LoVo (cell line): ENCODE measurements at regions not wholly inside any gene's neighbourhood (a gene's known extent, or its start where the extent isn't known, plus 50 kb on each side); places are given as distances from the start of the nearest gene placed in this dataset.

ENCODE experiments used
- DNase-seq: peaks from one replicate; pipeline ENCODE4 v3.0.0-alpha.2; 2016; ENCODE audit warnings: low spot score

DNA sequence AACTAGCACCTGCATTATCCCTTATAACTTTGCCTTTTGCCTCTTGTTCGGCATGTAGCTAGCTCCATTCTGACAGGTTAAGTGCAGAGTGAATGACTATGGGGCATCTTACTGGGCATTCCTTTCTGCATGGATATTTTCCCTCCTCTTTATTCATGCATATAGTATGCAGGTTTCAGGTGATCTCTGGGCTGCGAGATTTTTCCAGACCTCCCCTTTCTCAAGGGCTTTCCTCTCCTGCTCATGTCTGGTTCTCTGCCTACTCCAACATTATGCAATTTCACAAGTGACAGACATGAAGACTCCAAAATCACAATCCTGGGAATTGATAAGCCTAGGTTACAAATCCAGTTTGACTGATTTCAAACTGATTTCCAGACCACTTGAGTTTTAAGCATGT lies 503.8 kb downstream of the NXPH1 start:
- DNase-seq, result no peak

DNA sequence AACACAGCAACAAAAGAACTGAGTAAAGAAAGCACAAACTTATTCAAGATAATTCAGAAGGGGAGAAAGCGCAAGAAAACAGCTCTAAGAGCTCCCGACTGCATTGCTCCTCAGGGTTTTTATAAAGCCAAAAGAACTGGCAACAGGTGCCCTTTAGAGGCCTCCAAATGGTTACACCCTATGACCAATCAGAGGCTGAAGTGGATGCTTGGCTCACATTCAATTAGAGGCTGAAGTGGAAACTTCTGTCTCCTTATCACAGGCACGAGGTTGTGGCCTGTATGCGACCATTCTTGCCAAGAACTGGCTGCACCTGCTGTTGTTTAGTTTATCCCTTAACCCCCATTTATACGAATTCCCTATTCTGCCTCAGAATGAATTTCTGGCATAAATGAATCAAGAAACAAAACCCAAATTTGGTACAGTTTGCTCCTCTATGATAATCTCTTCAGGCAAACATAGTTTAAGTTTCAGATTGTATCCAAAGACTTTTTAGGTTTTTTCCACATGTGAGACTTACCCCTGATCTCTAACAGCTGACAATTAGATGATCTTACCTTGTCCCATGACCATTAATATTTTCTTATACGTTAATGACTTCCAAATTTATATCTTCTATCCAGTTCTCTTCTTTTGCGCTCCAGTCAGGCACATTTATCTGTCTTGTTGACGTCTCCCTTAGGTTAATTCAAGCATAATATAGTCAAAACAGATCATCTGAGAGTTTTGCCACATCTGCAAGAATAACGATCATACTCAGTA lies 504.8 kb downstream of the NXPH1 start:
- DNase-seq, result no peak

DNA sequence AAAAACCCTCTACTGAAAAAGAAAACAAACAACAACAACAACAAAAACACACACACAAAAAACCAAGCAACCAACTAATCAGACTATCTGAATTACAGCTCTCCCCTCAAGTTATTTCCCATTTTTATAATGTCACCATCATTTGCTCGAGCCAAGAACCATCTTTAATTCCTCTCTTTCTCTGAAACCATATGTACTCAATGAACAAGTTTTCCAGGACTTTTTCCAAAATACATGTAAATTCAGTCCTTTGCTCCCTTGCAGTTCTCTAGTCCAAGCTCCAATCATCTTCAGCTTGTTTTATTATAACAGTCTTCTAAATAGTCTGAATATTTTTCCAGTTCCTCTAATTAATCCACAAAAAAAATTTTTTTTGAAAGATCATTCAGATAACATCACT lies 506.0 kb downstream of the NXPH1 start:
- DNase-seq, result no peak

DNA sequence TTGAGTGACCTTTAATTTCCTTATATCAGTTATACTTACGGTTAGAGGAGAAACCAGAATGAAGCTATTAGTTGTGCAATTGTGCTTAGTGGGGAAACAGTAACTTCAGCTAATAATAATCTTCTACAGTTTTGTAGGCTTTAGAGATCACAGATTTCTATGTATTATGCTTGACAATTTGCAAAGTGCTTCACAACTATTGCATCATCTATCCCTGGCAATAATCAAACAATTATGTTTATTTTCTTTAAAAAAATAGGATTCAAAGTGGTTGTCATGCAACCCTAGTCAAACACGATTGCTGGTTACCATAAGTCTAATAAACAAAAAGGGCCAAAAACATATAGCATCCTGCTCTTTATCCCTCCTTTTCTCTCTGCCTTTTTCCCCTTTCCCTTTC lies 530.3 kb downstream of the NXPH1 start:
- DNase-seq, result no peak

DNA sequence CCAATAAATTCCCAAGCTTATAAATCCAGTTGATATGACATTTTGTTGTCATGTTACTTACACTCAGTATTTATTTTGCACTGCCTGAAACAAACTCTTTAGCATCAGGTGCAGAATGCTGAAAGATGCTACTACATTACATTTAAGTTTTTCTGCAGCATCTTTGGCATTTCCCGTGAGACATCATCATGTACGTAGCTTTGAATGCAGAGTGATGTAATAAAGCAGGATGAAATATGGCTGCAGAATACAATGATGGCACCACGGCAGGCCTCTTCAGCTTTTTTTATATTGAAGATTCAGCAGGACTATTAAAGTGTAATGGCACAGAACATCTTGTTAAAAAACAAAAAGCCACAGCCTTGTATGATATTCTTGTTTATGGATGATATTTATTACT lies 531.8 kb downstream of the NXPH1 start:
- no peak for DNase-seq

DNA sequence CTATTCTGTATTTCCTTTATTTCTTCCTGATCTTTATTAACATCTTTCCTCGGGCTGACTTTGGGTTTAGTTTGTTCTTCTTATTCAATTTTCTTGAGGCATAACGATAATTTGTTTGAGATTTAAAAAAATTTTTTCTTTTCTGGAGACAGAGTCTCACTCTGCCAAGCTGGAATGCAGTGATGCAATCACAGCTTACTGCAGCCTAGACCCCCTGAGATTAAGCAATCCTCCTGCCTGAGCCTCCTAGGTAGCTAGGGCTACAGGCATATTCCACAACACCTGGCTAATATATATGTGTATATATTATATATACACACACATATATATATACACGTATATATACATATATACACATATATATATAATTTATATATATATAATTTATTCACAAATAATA lies 540.2 kb downstream of the NXPH1 start:
- no peak for DNase-seq

DNA sequence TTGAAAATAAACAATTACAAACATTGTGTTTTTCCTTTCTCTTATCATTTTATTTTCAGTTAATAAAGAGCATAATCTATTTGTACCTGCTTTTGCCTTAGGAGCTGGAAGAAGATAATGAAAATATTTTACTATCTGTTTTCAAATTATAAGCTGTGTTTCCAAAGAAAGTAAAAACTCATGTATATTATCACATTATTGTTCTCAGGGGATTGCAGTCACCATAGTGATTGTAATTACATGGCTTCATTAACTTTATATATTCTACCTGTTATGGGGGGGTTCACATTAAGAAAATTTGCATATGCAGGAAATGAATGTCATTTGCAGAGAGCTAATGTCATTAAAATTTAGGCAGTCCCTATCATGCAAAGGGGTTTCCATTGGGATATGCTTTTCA lies 542.3 kb downstream of the NXPH1 start:
- DNase-seq, result no peak

DNA sequence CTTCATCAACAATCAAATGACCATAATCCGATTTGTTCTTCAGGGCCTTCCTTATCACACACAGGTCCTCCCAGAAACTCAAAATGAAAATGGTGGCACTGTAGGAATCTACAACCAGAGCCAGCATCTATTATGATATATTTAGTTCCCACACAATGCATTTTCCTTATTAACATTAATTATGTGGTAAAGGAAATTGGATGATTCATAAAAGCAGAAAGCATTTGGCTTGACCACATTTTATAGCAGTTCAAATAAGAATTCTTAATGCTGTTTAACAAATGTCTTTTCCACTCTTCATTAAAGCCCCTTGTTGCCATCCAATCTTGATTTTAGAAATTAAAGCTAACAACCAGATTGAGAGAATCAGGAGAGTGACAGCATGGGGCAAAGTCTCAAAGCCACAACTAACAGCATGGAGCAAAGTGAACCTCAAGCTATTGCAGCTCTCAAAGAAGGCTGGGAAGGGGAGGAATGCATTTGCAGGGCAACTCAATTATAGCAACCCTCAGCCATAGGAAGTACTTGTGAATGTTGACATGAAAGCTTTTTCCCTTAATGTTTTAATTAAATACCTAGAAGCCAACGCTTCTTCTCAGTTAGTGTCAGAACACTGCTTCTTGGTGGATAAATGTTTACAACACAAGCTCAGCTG lies 549.1 kb downstream of the NXPH1 start:
- DNase-seq, result no peak

DNA sequence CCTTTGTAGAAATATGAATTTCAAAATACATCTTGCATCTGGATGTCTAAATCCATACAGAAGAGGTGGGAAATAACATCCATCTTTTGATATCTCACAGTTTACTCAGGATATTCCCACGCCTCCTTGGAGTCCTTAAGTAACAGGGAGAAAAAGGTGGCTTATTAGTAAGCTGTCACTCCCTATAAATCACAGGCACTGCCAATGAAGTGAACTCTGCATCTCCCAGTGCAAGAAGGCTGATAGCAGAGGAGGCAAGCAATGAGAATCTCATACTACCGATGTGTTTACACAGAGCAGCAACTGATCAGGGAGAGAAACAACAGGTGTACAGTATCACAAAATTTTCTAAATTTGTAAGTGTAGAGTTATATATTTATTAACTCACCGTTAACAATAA lies 551.8 kb downstream of the NXPH1 start:
- DNase-seq, result no peak

DNA sequence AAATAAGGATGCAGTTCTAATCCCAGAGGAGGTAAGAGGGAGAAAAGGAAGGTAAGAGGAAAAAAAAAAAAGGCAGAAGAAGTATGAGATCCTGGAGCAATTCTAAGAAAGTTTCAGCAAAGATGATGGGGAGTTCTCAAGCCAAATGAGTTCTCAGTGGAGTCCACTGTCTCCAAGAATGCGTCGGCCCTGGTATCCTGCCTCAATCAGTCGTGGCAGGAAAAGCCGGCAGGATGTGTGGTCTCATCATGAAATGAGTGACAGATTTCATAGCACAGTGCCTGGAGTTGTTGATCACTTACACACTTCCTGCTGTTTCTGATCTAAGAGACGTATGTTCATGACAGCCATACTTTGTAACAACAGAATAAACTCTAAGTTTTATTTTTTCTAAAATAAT lies 554.9 kb downstream of the NXPH1 start:
- DNase-seq, result no peak

DNA sequence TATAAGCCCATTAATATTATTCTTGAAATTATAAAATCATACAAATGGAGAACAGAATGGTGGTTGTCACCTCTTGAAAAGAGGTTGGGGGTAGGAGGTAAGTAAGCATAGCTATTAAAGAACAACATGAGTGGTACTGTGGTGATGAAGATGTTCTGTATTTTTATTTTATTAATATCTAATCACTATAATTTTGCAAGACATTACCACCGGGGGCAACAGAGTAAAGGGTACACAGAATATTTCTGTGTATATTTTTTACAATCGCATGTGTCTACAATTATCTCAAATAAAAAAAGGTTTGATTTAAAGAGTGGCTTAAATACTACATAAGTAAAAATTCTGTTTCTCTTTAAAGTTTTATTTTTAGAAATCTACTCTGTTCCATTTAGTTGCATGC lies 557.8 kb downstream of the NXPH1 start:
- DNase-seq, result no peak

DNA sequence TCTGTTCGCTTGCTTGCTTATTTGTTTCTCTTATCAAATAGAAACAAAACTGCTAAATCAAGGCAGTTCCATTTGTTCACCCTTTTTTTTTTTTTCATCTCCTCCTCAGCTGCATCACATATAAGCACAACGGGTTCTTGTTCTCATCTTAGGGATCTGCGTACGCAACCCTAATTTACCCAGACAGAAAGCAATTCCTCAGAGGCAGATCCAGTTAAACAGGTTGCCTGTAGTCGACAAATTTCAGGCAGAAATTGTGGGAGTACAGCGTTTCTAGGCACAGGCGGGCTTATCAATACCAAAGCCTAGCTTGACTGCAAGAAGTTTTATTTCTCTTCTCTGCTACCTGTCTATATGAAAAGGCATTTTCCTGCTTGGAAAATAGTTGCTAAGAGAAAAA lies 565.4 kb downstream of the NXPH1 start:
- no peak for DNase-seq

DNA sequence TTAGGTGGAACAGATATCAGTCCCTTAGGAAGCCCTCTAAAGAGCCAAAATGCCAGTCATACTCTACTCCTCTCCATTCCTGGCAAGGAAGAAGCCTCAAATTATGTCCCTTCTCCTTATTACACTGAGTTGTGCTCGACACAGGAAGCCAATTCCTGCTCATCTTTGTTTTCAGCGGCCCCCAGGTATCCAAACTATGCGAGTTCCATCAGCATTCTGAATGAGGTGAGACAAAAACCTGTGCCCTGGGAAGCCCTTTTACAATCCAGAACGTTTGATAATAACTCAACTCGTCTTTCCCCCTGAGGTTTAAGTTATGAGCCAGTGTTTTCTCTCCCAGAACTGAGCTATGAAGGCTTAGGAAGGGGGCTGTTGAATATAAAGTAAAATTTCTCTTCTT lies 580.5 kb downstream of the NXPH1 start:
- DNase-seq, result no peak

DNA sequence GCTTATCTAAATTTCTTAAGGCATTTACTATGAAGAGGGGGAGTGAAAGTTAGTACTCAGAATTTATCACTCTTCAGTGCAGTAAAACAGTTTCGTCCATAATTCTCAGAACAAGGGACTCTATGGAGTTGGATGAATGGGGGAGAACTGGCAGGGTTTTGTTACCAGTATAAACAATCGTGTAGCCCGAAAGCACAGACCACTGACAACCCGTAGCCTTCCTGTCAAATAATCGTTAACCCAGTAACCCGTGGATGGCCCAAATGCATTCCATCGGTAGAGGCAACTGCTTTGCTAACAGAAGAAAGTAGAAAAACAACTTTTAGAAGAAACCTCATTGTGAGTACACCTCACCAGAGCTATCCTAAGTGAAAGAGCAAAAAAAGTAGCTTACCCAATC lies 583.9 kb downstream of the NXPH1 start:
- DNase-seq, result no peak

DNA sequence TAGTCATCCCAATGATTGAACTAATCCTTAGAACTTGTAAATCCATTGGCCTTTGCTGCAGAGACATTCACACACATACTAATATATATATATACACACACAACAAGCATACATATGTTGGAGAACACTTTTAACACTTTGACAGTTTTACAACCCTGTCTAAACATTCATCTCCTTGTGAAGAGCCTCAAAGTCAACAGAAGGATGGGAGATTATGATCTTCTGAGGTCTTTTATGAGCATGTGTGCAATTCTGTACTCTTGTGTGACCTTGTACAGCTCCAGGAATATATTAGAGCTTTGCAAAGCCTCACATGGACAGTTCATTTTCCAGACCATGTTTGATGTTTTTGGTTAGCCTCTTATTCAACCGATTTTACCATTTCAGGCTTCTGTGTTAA lies 589.0 kb downstream of the NXPH1 start:
- DNase-seq, result no peak

DNA sequence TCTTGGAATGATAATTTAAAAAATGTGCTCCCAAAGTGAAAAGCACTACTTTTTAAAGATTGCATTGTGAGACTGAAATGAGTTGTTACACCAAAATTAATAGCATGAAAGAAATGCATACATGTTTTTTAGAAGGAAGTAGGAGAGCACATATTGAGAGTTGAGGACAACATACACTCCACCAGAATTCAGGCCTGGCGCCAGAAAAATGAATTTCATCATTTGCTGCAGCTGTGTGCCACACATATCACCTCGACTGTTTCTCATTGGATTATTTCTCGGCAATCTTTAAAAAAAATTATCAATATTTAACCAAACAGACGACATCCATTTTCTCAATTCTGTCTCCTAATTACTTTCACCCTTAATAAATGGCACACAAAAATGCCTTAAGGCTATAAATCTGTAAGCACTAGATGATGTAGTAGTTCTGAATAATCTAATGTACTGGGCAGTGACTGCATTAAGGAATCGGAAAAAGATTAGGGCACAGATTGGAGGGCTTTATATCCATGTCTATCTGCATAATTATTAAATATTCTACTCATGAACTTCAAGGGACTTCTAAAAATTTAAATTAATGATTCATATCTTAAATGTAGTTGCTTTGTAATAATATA lies 590.4 kb downstream of the NXPH1 start:
- no peak for DNase-seq

DNA sequence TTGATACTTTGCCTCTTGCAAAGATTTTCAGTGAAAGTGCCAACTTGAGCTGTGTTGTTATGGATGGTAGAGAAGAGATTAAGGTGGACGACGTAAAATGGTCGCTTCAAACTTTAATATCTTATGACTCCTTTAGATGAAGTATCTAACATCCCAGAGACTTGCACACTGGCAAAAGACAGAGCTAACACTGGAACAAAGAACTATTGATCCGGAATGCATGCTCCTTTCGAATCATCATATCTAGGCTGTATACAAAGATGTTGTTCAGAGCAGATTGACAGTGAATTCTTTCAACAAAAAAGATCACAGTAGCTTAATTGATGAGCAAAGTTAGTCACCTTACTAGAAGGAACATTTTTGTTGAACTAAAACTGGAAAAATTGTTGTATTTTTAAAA lies 592.7 kb downstream of the NXPH1 start:
- DNase-seq, result no peak

DNA sequence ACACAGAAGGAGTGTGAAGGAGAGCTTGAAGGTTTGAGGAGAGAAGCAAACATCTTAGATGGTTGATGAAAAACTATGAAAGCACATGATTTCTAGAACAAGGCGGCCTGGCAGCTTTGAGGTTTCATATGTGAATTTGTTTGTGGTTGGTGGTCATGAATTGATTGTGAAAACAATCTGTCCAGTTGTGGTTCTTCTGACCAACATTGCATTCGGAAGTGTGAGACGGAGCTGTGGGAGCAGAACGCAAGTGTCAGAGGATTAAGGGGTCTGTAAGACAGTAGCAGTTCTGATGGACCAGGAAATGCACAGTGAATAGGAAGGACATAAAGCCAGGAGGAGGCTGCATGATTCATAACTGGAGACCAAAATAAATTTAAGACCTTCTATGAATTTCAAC lies 594.6 kb downstream of the NXPH1 start:
- no peak for DNase-seq

DNA sequence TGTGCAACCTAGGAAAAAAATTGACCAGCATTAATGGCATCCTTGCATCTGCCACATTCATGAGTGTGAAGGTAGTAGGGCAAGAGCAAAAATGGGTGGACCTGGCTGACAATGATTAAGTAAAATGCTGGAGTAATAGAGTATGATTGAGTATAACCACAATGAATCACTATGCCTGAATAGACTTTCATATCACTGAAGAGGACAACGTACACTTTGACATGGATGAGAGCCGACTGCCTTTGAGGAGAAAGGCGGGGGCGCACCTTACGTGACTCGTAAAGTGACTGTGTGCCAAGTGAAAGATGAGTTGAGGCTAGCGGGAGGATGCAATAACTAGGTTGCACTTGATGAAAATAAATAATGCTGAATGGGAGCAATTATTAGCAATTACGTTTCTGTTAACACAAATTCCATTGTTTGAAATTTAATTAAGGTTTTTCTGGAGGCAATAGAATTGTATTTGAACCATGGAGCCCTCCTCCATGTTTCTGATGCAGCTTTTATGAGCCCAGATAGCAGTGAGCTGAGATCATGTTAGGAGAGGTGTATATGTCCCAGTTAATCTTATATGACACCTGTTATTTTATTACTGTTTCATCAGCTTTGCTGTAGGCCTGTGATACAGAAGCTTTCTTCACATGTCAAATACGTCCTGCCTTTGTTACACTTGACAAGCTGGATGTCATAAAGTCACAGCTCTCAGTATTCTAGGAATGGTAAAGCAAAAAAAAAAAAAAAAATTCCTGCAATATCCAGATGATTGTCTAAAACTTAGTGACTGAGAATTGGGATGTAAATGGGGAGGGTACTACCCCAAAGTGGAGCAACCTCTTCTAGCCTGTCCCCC lies 596.5 kb downstream of the NXPH1 start:
- no peak for DNase-seq

DNA sequence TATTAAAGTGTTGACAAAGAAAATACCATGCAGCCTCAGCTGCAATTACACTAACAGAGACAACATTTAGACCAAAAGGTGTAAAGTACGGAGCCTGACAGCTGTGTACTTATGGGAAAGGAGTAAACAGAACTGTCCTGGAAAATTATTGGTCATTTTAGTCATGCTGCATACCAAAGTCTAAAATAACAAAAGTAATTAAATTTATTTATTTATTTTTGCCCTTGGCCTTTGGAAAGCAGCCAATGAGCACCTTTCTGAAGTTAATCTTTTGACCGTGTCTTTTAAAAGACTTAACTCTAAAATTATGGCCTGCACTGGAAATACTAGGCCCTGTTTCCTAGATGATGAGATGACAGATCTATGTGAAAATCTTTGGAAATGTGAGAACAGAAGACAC lies 597.6 kb downstream of the NXPH1 start:
- DNase-seq, result no peak

DNA sequence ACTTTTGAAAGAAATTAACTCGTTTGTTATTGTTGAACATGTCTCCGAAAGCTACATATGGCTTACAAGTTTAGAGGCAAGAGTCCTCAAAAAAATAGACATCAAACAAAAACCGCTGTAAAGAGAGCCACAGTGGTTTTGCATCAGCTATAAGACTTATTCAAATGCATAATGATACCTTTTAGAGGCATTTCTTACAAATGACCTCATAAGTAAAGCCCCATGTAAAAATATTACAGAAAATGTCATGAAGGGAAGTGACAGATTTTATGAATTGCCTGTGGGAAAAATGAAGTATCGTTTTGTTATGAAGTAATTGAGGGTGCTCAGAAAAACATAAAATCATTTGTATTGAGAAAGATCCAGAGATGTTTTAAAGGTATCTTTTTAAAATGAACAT lies 598.0 kb downstream of the NXPH1 start:
- no peak for DNase-seq

DNA sequence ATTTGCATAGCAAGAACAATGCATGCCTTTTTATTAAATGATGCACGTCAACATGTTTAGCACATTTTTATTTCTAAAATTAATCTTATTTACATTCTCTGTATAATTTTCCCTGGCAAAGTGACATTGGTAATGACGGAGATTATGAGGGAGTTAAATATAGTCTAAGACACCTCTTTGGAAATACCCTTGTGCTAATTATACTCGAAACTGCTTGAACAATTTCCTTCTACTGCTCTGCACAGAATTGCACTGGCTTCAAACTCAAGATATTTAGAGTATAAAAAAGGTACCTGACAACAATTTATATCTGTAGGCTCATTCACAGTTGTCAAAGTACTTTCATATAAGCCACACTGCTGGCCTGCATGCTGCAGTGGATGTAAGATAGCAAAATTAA lies 602.7 kb downstream of the NXPH1 start:
- no peak for DNase-seq
